ENCODE measurements at regions not wholly inside any gene's neighbourhood (a gene's known extent, or its start where the extent isn't known, plus 50 kb on each side); places are given as distances from the start of the nearest gene placed in this dataset.

DNA sequence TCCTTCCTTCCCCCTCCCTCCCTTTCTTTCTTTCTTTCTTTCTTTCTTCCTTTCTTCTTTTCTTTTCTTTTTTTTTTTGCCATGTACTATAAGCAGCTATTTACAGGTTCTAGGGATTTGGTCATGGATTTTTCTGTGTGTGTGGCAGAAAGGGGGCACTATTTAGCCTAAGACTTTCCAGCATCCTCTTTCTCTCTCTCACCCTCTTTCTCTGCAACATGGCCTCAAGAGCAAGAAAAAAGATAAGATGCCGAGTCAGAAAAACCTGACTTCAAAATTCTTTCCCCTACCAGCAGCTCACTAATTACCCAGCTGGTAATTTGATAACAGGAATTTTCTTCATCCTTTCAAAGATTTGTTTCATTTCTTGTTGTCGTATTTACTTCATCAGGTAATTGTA lies 458.3 kb upstream of the ADAMTS5 start:
- Mint-ChIP-seq H3K27me3 (ENCODE audit: unreplicated experiment) (no peaks in the 10 kb centered on the region), H3K9me3 (ENCODE audit: low read depth, unreplicated experiment) (no peaks in the 10 kb centered on the region), H3K4me1 (ENCODE audit: low read depth, unreplicated experiment) (peaks cover 24% of the 10 kb centered on the region), H3K27ac (ENCODE audit: unreplicated experiment) (no peak overlapping the region), H3K4me3 (ENCODE audit: low read depth, unreplicated experiment) (no peak overlapping the region), H3K36me3 (ENCODE audit: insufficient read depth, unreplicated experiment) (no peaks in the 10 kb centered on the region)
- DNase-seq: no peak
- TF ChIP-seq, protein P1, sequence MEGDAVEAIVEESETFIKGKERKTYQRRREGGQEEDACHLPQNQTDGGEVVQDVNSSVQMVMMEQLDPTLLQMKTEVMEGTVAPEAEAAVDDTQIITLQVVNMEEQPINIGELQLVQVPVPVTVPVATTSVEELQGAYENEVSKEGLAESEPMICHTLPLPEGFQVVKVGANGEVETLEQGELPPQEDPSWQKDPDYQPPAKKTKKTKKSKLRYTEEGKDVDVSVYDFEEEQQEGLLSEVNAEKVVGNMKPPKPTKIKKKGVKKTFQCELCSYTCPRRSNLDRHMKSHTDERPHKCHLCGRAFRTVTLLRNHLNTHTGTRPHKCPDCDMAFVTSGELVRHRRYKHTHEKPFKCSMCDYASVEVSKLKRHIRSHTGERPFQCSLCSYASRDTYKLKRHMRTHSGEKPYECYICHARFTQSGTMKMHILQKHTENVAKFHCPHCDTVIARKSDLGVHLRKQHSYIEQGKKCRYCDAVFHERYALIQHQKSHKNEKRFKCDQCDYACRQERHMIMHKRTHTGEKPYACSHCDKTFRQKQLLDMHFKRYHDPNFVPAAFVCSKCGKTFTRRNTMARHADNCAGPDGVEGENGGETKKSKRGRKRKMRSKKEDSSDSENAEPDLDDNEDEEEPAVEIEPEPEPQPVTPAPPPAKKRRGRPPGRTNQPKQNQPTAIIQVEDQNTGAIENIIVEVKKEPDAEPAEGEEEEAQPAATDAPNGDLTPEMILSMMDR (IDR thresholded peaks at IDR 0.05; ENCODE audit: unreplicated experiment): no peak
- BruUV-seq (replicated peaks): no TSS peak
- intact Hi-C loops (cut with micrococcal nuclease; ENCODE audit: unreplicated experiment): loop anchor here (10.0 kb wide), 1 partner anchor 140 kb away; no protein-coding TSS in a partner anchor
- CTCF ChIA-PET: interaction anchor here (0.6 kb wide), 1 partner anchor 267 kb away, joined by 4 read pairs; no protein-coding TSS in a partner anchor

DNA sequence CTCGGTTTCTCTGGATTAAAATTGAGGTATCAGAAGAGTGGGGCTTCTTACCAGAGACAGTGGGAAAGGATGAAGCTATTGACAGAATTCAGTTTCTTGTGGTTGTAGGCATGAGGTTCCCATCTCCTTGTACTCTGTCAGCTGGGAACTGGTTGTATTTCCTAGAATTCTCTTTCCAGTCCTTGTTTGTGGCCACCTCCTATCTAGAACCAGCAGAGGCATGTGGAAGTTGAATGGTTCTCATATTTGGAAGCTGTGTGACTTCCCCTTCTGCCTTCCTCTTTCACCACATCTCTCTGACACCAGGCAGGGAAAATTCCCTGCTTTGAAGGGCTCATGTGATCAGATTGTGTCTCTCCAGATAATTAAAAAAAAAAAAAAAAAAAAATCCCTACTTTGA lies 457.7 kb upstream of the ADAMTS5 start:
- intact Hi-C loops (cut with micrococcal nuclease; ENCODE audit: unreplicated experiment): loop anchor here (10.0 kb wide), 1 partner anchor 140 kb away; no protein-coding TSS in a partner anchor
- Mint-ChIP-seq H3K4me3 (ENCODE audit: low read depth, unreplicated experiment) (no peak overlapping the region), H3K27me3 (ENCODE audit: unreplicated experiment) (no peaks in the 10 kb centered on the region), H3K27ac (ENCODE audit: unreplicated experiment) (no peak overlapping the region), H3K36me3 (ENCODE audit: insufficient read depth, unreplicated experiment) (no peaks in the 10 kb centered on the region), H3K4me1 (ENCODE audit: low read depth, unreplicated experiment) (peaks cover 24% of the 10 kb centered on the region), H3K9me3 (ENCODE audit: low read depth, unreplicated experiment) (no peaks in the 10 kb centered on the region)
- CTCF ChIA-PET: no interaction called here
- TF ChIP-seq, protein P1 (IDR thresholded peaks at IDR 0.05; ENCODE audit: unreplicated experiment): no peak
- BruUV-seq (replicated peaks): no TSS peak
- DNase-seq: no peak

DNA sequence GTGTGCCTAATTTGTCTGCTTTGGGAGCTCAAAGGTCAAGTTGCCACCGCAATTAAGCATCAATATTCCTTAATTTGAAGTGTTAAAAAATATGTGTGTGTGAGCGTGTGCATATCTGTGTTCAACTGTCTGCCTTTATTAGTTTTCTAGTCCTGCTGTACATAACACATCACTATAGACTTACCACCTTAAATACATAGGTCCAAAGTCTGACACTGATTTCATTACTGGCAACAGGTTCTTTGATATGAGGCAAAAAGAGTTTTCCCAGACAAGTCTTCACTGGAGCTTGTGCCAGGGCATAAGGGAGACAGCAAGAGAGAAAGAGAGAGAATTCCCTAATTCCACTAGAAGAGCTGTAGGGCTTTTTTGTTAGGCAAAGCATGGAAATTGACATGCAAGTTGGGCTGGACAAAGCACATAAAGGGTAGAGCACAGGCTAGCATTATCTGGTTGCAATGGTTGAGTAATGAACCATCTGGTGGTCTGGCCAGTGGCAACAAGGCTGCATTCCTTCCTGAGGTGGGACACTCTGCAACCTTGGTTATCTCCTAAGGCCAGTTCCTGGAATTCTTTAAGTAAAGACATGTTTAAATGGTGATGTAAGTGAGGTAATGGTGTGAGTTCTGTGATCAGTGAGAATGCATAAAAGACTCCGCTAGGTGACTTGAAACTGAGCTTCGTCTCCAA lies 457.2 kb upstream of the ADAMTS5 start:
- intact Hi-C loops (cut with micrococcal nuclease; ENCODE audit: unreplicated experiment): loop anchor here (10.0 kb wide), 1 partner anchor 141 kb away; no protein-coding TSS in a partner anchor
- no peak overlapping the region for H3K4me3 Mint-ChIP-seq (ENCODE audit: low read depth, unreplicated experiment)
- H3K9me3 Mint-ChIP-seq (ENCODE audit: low read depth, unreplicated experiment): no peaks in the 10 kb centered on the region
- peak; percentile 8 for DNase-seq
- CTCF ChIA-PET: no interaction called here
- no peaks in the 10 kb centered on the region for H3K36me3 Mint-ChIP-seq (ENCODE audit: insufficient read depth, unreplicated experiment)
- H3K27me3 Mint-ChIP-seq (ENCODE audit: unreplicated experiment): no peaks in the 10 kb centered on the region
- no peak overlapping the region for H3K27ac Mint-ChIP-seq (ENCODE audit: unreplicated experiment)
- TF ChIP-seq, protein P1 (IDR thresholded peaks at IDR 0.05; ENCODE audit: unreplicated experiment): no peak
- H3K4me1 Mint-ChIP-seq (ENCODE audit: low read depth, unreplicated experiment): peaks cover 24% of the 10 kb centered on the region
- BruUV-seq (replicated peaks): no TSS peak

DNA sequence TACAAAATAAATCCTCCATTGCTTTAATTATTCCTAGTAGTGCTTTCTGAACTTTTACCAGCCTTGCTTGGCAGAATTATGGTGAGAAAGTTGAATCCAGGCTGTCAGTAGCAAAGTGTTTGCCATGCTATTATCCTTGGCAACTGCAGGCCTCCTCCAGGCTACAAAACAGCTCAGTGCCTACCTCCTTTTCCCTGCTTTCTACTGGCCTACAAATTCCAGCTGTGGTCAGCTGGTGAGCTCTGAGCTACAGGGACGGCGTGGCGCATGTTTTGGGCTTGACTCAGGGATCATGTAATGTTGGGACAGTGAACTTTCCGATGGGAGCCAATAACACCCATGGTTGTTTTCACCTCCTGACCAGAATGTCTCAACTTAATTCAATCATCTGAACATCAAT lies 456.1 kb upstream of the ADAMTS5 start:
- TF ChIP-seq, protein P1 (IDR thresholded peaks at IDR 0.05; ENCODE audit: unreplicated experiment): no peak
- DNase-seq: no peak
- Mint-ChIP-seq H3K27ac (ENCODE audit: unreplicated experiment) (no peak overlapping the region), H3K36me3 (ENCODE audit: insufficient read depth, unreplicated experiment) (no peaks in the 10 kb centered on the region), H3K4me3 (ENCODE audit: low read depth, unreplicated experiment) (no peak overlapping the region), H3K9me3 (ENCODE audit: low read depth, unreplicated experiment) (no peaks in the 10 kb centered on the region), H3K27me3 (ENCODE audit: unreplicated experiment) (no peaks in the 10 kb centered on the region), H3K4me1 (ENCODE audit: low read depth, unreplicated experiment) (peaks cover 24% of the 10 kb centered on the region)
- intact Hi-C loops (cut with micrococcal nuclease; ENCODE audit: unreplicated experiment): loop anchor here (10.0 kb wide), 1 partner anchor 142 kb away; no protein-coding TSS in a partner anchor
- CTCF ChIA-PET: no interaction called here
- BruUV-seq (replicated peaks): no TSS peak
